ENCODE measurements at regions not wholly inside any gene's neighbourhood (a gene's known extent, or its start where the extent isn't known, plus 50 kb on each side); places are given as distances from the start of the nearest gene placed in this dataset.

DNA sequence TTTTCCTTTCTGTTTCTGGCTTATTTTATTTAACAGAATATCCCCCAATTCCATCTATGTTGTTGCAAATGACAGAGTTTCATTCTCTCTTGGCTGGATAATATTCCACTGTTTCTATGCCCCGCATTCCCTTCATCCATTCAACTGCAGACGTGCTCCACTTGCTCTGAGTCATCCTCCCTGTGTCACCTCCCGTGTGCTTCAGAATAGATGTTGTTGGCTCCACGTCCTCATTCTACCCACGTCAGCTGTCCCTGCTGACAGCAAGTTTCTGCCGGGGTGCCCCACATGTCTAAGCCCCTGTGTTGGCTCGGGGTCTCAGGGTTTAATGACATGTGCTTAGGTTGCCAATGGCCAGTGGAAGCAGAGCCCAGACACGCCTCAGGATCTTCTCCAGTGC lies 1041.0 kb downstream of the UQCRFS1 start:
- TF ChIP-seq, protein P1, sequence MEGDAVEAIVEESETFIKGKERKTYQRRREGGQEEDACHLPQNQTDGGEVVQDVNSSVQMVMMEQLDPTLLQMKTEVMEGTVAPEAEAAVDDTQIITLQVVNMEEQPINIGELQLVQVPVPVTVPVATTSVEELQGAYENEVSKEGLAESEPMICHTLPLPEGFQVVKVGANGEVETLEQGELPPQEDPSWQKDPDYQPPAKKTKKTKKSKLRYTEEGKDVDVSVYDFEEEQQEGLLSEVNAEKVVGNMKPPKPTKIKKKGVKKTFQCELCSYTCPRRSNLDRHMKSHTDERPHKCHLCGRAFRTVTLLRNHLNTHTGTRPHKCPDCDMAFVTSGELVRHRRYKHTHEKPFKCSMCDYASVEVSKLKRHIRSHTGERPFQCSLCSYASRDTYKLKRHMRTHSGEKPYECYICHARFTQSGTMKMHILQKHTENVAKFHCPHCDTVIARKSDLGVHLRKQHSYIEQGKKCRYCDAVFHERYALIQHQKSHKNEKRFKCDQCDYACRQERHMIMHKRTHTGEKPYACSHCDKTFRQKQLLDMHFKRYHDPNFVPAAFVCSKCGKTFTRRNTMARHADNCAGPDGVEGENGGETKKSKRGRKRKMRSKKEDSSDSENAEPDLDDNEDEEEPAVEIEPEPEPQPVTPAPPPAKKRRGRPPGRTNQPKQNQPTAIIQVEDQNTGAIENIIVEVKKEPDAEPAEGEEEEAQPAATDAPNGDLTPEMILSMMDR (IDR thresholded peaks at IDR 0.05), result no peak

DNA sequence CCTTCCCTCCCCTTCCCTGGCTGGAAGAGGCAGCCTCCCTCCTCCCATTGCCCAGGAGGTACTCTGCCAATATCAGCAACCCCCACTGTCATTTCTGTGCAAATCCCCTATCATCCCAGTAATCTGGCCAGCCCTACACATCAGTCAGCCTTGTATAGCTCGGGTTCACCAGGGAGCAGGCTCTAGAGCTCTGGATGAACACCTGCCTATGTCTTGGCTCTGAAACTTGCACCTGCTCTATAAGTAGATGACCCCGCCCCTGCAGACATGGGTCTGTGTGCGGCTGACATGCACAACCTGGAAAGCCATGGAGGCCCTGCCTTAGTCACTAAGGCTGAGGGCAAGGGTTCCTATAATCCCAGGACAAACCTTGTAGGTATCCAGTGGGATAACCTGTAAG lies 1042.9 kb downstream of the UQCRFS1 start:
- TF ChIP-seq, protein P1 (IDR thresholded peaks at IDR 0.05), result no peak

- TF ChIP-seq, protein P1 (IDR thresholded peaks at IDR 0.05), result no peak
Measured at GRCh38 chr19:28169168-28169887, 1043.6 kb downstream of the UQCRFS1 start.

DNA sequence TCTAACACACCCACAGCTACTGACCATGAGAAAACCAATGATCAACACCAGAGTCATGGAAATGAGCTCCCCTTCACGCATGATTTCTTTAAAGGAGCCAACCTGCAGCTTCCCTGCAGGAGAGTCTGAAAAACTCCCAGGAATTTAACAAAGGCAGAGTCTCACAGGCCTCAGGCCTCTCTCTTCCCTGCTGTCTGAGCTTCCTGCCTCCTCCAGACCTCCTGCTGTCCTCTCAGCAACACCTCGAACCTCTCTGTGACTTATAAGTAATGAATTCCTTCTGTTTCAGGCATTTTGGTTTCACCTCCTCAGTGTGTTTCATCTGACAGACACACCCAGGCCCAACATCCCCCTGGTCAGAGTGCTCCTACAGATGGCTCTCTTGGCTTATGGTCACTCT lies 1044.4 kb downstream of the UQCRFS1 start:
- TF ChIP-seq, protein P1 (IDR thresholded peaks at IDR 0.05), result no peak

GRCh38 chr19:28166025-28166424 lies 1046.9 kb downstream of the UQCRFS1 start:
- TF ChIP-seq, protein P1 (IDR thresholded peaks at IDR 0.05), result no peak

- TF ChIP-seq, protein P1 (IDR thresholded peaks at IDR 0.05), result no peak
Measured at GRCh38 chr19:28164214-28164613, 1048.7 kb downstream of the UQCRFS1 start.

GRCh38 chr19:28159065-28159464 lies 1053.9 kb downstream of the UQCRFS1 start:
- TF ChIP-seq, protein P1 (IDR thresholded peaks at IDR 0.05), result no peak

DNA sequence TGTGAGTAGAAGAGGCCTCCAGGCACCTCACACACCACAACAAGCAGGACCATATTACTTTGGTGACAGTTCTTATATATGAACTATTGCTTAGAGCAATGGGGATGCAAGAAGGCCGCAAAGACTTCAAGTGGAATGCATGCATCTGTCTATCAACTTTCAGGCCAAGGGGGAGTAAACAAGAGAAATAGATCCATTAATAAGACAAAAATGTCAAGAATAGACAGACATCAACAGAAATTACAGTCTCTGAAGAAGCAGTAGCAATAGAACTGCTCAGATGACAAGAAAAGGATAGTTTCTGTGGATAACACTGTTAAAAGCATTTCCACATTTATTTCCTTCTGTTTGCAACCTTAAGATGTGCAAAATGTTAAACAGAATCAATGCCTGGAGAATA lies 1057.7 kb downstream of the UQCRFS1 start:
- TF ChIP-seq, protein P1 (IDR thresholded peaks at IDR 0.05), result no peak

Data from LNCAP (cell line).